Caco-2 (cell line): ENCODE measurements at regions not wholly inside any gene's neighbourhood (a gene's known extent, or its start where the extent isn't known, plus 50 kb on each side); places are given as distances from the start of the nearest gene placed in this dataset.

Experiments used
- BruUV-seq: library from RNA; stranded (reverse); fragments of 400-500 nt; replicated peaks from 2 replicates; lab custom pipeline; 2021; lab: Mats Ljungman, UMichigan
- CTCF ChIA-PET: fragments of 300-600 bp; sonication (Branson Sonifier 250); formaldehyde crosslinking; loops from one replicate; lab custom pipeline; 2022; ENCODE audit warnings: antibody characterized with exemption; lab: Charles Lee
- POLR2A ChIA-PET: fragments of 300-600 bp; sonication (Branson Sonifier 250); formaldehyde crosslinking; loops from one replicate; lab custom pipeline; 2022; ENCODE audit warnings: antibody characterized with exemption; lab: Charles Lee
- DNase-seq, 2 experiments: peaks; one replicate each; pipeline versions ENCODE4 v3.0.0 to v3.0.0-alpha.2; 2020 to 2022
- H3K27me3 ChIP-seq: replicated peaks from 2 replicates; pipeline ENCODE4 v1.6.0; 2011; ENCODE audit warnings: low read length; ENCODE audit not compliant: control insufficient read depth, insufficient read depth
- H3K36me3 ChIP-seq: 2 replicates; pipeline ENCODE4 v1.5.1; 2011; ENCODE audit warnings: low read length; ENCODE audit not compliant: control insufficient read depth, insufficient read depth
- H3K4me1 ChIP-seq: fragments of 250-450 bp; sonication (Bioruptor Pico); 2 replicates; pipeline ENCODE4 v1.5.1; 2020; ENCODE audit warnings: mild to moderate bottlenecking
- H3K4me3 ChIP-seq: 2 replicates; pipeline ENCODE4 v1.5.1; 2011; ENCODE audit warnings: low read depth, mild to moderate bottlenecking, control low read depth, low read length
- H3K9me3 ChIP-seq: fragments of 250-450 bp; sonication (Bioruptor Pico); 2 replicates; pipeline ENCODE4 v1.5.1; 2020; ENCODE audit warnings: mild to moderate bottlenecking, moderate library complexity
- H3K27ac Mint-ChIP-seq: one replicate; pipeline ENCODE4 v1.8.0; 2022; ENCODE audit warnings: mixed read lengths; ENCODE audit not compliant: unreplicated experiment
- H3K27me3 Mint-ChIP-seq: one replicate; pipeline ENCODE4 v1.8.0; 2022; ENCODE audit warnings: mixed read lengths; ENCODE audit not compliant: insufficient read depth, unreplicated experiment
- H3K36me3 Mint-ChIP-seq: one replicate; pipeline ENCODE4 v1.8.0; 2022; ENCODE audit warnings: mild to moderate bottlenecking, mixed read lengths; ENCODE audit not compliant: insufficient read depth, unreplicated experiment
- H3K4me1 Mint-ChIP-seq: one replicate; pipeline ENCODE4 v1.8.0; 2022; ENCODE audit warnings: low read depth, mixed read lengths; ENCODE audit not compliant: unreplicated experiment
- H3K4me3 Mint-ChIP-seq: one replicate; pipeline ENCODE4 v1.8.0; 2022; ENCODE audit warnings: mild to moderate bottlenecking, moderate library complexity, mixed read lengths; ENCODE audit not compliant: unreplicated experiment
- H3K9me3 Mint-ChIP-seq: one replicate; pipeline ENCODE4 v1.8.0; 2022; ENCODE audit warnings: mixed read lengths; ENCODE audit not compliant: unreplicated experiment
- CTCF ChIP-seq, 2 experiments: fragments of 200-600 bp in 1 of 2; IDR thresholded peaks; 1 replicate in 1 of 2; 2 replicates in 1 of 2; pipeline versions ENCODE4 v1.5.1 to v1.8.0; 2011 to 2022; ENCODE audit warnings: antibody characterized with exemption in 1 of 2, control low read depth in 1 of 2, inconsistent platforms in 1 of 2, low read depth in 1 of 2, low read length in 1 of 2, mild to moderate bottlenecking in 1 of 2, moderate library complexity in 1 of 2; ENCODE audit not compliant: insufficient read depth in 1 of 2, severe bottlenecking in 1 of 2, unreplicated experiment in 1 of 2
- intact Hi-C: fragments of 100-400 bp; cut with micrococcal nuclease; formaldehyde crosslinking; loops from one replicate; pipeline ENCODE4 v1.10.0; 2022; ENCODE audit not compliant: unreplicated experiment

GRCh38 chr18:53944721-53945120 lies 279.7 kb downstream of the MBD2 start:
- DNase-seq: peak; percentile 20 to 34
- Histone ChIP-seq H3K9me3 (no peaks in the 10 kb centered on the region), H3K27me3 (no peaks in the 10 kb centered on the region), H3K36me3 (no peaks in the 10 kb centered on the region), H3K4me1 (peaks cover 9% of the 10 kb centered on the region), H3K4me3 (no peak overlapping the region)
- Mint-ChIP-seq H3K9me3 (no peaks in the 10 kb centered on the region), H3K27me3 (no peaks in the 10 kb centered on the region), H3K4me1 (peaks cover 6% of the 10 kb centered on the region), H3K27ac (no peak overlapping the region), H3K4me3 (no peak overlapping the region), H3K36me3 (no peaks in the 10 kb centered on the region)
- no peak for TF ChIP-seq CTCF (IDR thresholded peaks at IDR 0.05; ENCODE audit: insufficient read depth in 1 of 2, low read depth in 1 of 2, low read length in 1 of 2, severe bottlenecking in 1 of 2, unreplicated experiment in 1 of 2)
- CTCF ChIA-PET: no interaction called here
- POLR2A ChIA-PET: no interaction called here
- BruUV-seq: no TSS peak
- intact Hi-C loops: no loop called here

GRCh38 chr18:53943326-53943860 lies 281.1 kb downstream of the MBD2 start:
- no peak overlapping the region for H3K27ac Mint-ChIP-seq
- H3K4me3 ChIP-seq: no peak overlapping the region
- ChIA-PET CTCF (no interaction called here), POLR2A (no interaction called here)
- H3K4me1 ChIP-seq: peaks cover 9% of the 10 kb centered on the region
- intact Hi-C loops: no loop called here
- H3K4me3 Mint-ChIP-seq: no peak overlapping the region
- H3K36me3 Mint-ChIP-seq: no peaks in the 10 kb centered on the region
- TF ChIP-seq CTCF (IDR thresholded peaks at IDR 0.05; ENCODE audit: insufficient read depth in 1 of 2, low read depth in 1 of 2, low read length in 1 of 2, severe bottlenecking in 1 of 2, unreplicated experiment in 1 of 2): no peak
- H3K27me3 ChIP-seq: no peaks in the 10 kb centered on the region
- H3K27me3 Mint-ChIP-seq: no peaks in the 10 kb centered on the region
- no peaks in the 10 kb centered on the region for H3K9me3 ChIP-seq
- H3K9me3 Mint-ChIP-seq: no peaks in the 10 kb centered on the region
- peaks cover 6% of the 10 kb centered on the region for H3K4me1 Mint-ChIP-seq
- no peaks in the 10 kb centered on the region for H3K36me3 ChIP-seq
- no TSS peak for BruUV-seq
- DNase-seq: no peak

GRCh38 chr18:53941601-53942338 lies 282.7 kb downstream of the MBD2 start:
- Histone ChIP-seq H3K27me3 (no peaks in the 10 kb centered on the region), H3K9me3 (no peaks in the 10 kb centered on the region), H3K4me3 (no peak overlapping the region), H3K4me1 (0 out of 2 replicates have a peak, but pooled peaks cover 1% of the 10 kb centered on the region), H3K36me3 (no peaks in the 10 kb centered on the region)
- no peaks in the 10 kb centered on the region for H3K27me3 Mint-ChIP-seq
- intact Hi-C loops: no loop called here
- ChIA-PET POLR2A (no interaction called here), CTCF (no interaction called here)
- no peak for TF ChIP-seq CTCF (IDR thresholded peaks at IDR 0.05; ENCODE audit: insufficient read depth in 1 of 2, low read depth in 1 of 2, low read length in 1 of 2, severe bottlenecking in 1 of 2, unreplicated experiment in 1 of 2)
- H3K27ac Mint-ChIP-seq: no peak overlapping the region
- no peak for DNase-seq
- peaks cover 6% of the 10 kb centered on the region for H3K4me1 Mint-ChIP-seq
- H3K4me3 Mint-ChIP-seq: no peak overlapping the region
- H3K36me3 Mint-ChIP-seq: no peaks in the 10 kb centered on the region
- BruUV-seq: no TSS peak
- peaks cover 3% of the 10 kb centered on the region for H3K9me3 Mint-ChIP-seq
